ENCODE measurements at regions not wholly inside any gene's neighbourhood (a gene's known extent, or its start where the extent isn't known, plus 50 kb on each side); places are given as distances from the start of the nearest gene placed in this dataset.

DNA sequence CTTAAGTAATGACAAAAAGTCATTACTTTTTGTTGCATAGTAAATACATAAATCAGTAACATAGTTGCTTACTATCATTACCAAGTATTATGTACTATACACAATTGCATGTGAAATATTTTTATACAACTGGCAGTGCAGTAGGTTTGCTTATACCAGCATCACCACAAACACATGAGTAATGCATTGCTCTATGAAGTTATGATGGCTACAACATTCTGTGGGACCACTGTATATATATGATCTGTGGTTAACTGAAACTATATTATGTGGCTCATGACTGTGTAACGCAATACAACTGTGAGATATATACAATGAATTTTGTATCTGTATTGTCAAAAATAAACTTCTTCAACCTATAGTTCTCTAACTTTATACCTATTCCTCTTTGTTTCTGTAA lies 113.7 kb upstream of the RBMS3 start:
- H3K36me3 ChIP-seq (replicated peaks in 1 of 2; ENCODE audit: control insufficient read depth in 1 of 2, insufficient read depth in 2 of 2, low read length in 2 of 2): no peaks in the 10 kb centered on the region
- H2AFZ ChIP-seq (ENCODE audit: insufficient read depth, low read depth, low read length, poor library complexity, severe bottlenecking): no peak overlapping the region
- intact Hi-C loops (cut with micrococcal nuclease): no loop called here
- Mint-ChIP-seq H3K9me3 (peaks cover 0 to 8% (median 2%) of the 10 kb centered on the region in 7 donors), H3K4me3 (no peak overlapping the region), H3K36me3 (no peaks in the 10 kb centered on the region), H3K27me3 (ENCODE audit: low read depth in 3 of 3) (no peaks in the 10 kb centered on the region), H3K27ac (no peak overlapping the region), H3K4me1 (peaks cover 3% of the 10 kb centered on the region)
- no peaks in the 10 kb centered on the region for H4K20me1 ChIP-seq (ENCODE audit: insufficient read depth, low read length)
- H3K27ac ChIP-seq (ENCODE audit: low read depth in 1 of 2, low read length in 2 of 2): no peak overlapping the region
- H3K79me2 ChIP-seq (ENCODE audit: insufficient read depth, low read length): no peaks in the 10 kb centered on the region
- no peaks in the 10 kb centered on the region for H3K9me3 ChIP-seq (replicated peaks in 1 of 2; ENCODE audit: control insufficient read depth in 1 of 2, insufficient read depth in 1 of 2, low read length in 2 of 2)
- H3K27me3 ChIP-seq (ENCODE audit: control insufficient read depth in 2 of 2, insufficient read depth in 2 of 2, low read length in 2 of 2): no peaks in the 10 kb centered on the region
- no peak overlapping the region for H3K9ac ChIP-seq (ENCODE audit: insufficient read depth, low read length, poor library complexity, severe bottlenecking)
- H3K4me3 ChIP-seq (replicated peaks in 1 of 3; ENCODE audit: low read depth in 2 of 3, low read length in 3 of 3): no peak overlapping the region
- no peak overlapping the region for H3K4me2 ChIP-seq (replicated peaks; ENCODE audit: extremely low read depth, low read length, poor library complexity, severe bottlenecking)
- DNase-seq: no peak
- WGBS (ENCODE audit: insufficient coverage): no CpG with 5 or more reads among the region's 1 CpG
- peaks cover 0 to 3% of the 10 kb centered on the region in 2 donors for H3K4me1 ChIP-seq (ENCODE audit: control insufficient read depth in 1 of 2, insufficient read depth in 2 of 2, low read length in 2 of 2)
- TF ChIP-seq, protein P1, sequence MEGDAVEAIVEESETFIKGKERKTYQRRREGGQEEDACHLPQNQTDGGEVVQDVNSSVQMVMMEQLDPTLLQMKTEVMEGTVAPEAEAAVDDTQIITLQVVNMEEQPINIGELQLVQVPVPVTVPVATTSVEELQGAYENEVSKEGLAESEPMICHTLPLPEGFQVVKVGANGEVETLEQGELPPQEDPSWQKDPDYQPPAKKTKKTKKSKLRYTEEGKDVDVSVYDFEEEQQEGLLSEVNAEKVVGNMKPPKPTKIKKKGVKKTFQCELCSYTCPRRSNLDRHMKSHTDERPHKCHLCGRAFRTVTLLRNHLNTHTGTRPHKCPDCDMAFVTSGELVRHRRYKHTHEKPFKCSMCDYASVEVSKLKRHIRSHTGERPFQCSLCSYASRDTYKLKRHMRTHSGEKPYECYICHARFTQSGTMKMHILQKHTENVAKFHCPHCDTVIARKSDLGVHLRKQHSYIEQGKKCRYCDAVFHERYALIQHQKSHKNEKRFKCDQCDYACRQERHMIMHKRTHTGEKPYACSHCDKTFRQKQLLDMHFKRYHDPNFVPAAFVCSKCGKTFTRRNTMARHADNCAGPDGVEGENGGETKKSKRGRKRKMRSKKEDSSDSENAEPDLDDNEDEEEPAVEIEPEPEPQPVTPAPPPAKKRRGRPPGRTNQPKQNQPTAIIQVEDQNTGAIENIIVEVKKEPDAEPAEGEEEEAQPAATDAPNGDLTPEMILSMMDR (IDR thresholded peaks at IDR 0.05): no peak

DNA sequence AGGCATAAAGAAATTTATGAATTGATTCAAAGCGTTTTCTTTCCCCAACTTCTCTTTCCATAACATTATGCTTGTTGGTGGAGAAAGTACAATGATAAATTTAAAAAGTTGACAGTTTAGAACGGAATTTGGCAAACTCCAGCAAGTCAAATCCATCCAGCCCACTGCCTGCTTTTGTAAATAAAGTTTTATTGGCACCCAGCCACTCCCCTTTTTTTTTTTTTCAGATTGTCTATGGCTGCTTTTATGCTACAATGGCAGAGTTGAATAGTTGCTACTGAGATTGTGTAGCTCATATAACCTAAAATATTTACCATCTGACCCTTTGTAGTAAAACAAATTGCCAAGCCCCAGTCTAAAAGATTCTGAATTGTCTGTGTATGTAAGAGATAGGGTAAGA lies 112.8 kb upstream of the RBMS3 start:
- H3K4me1 Mint-ChIP-seq: peaks cover 3% of the 10 kb centered on the region
- H3K4me3 Mint-ChIP-seq: no peak overlapping the region
- no peak overlapping the region for H3K4me2 ChIP-seq (replicated peaks; ENCODE audit: extremely low read depth, low read length, poor library complexity, severe bottlenecking)
- TF ChIP-seq, protein P1 (IDR thresholded peaks at IDR 0.05): no peak
- H3K9ac ChIP-seq (ENCODE audit: insufficient read depth, low read length, poor library complexity, severe bottlenecking): no peak overlapping the region
- H3K4me3 ChIP-seq (replicated peaks in 1 of 3; ENCODE audit: low read depth in 2 of 3, low read length in 3 of 3): no peak overlapping the region
- H3K27me3 Mint-ChIP-seq (ENCODE audit: low read depth in 3 of 3): no peaks in the 10 kb centered on the region
- no peaks in the 10 kb centered on the region for H3K9me3 ChIP-seq (replicated peaks in 1 of 2; ENCODE audit: control insufficient read depth in 1 of 2, insufficient read depth in 1 of 2, low read length in 2 of 2)
- H3K27ac Mint-ChIP-seq: no peak overlapping the region
- WGBS (ENCODE audit: insufficient coverage): no CpG with 5 or more reads among the region's 2 CpGs
- no peaks in the 10 kb centered on the region for H3K79me2 ChIP-seq (ENCODE audit: insufficient read depth, low read length)
- DNase-seq: no peak
- peaks cover under 1 to 9% (median 2%) of the 10 kb centered on the region in 7 donors for H3K9me3 Mint-ChIP-seq
- H2AFZ ChIP-seq (ENCODE audit: insufficient read depth, low read depth, low read length, poor library complexity, severe bottlenecking): no peak overlapping the region
- no peak overlapping the region for H3K27ac ChIP-seq (ENCODE audit: low read depth in 1 of 2, low read length in 2 of 2)
- H3K27me3 ChIP-seq (ENCODE audit: control insufficient read depth in 2 of 2, insufficient read depth in 2 of 2, low read length in 2 of 2): no peaks in the 10 kb centered on the region
- H3K4me1 ChIP-seq (ENCODE audit: control insufficient read depth in 1 of 2, insufficient read depth in 2 of 2, low read length in 2 of 2): peaks cover 0 to 3% of the 10 kb centered on the region in 2 donors
- no peaks in the 10 kb centered on the region for H3K36me3 Mint-ChIP-seq
- intact Hi-C loops (cut with micrococcal nuclease): no loop called here
- no peaks in the 10 kb centered on the region for H4K20me1 ChIP-seq (ENCODE audit: insufficient read depth, low read length)
- H3K36me3 ChIP-seq (replicated peaks in 1 of 2; ENCODE audit: control insufficient read depth in 1 of 2, insufficient read depth in 2 of 2, low read length in 2 of 2): no peaks in the 10 kb centered on the region

Measured in CD14-positive monocyte (primary cell).